ENCODE measurements at regions not wholly inside any gene's neighbourhood (a gene's known extent, or its start where the extent isn't known, plus 50 kb on each side); places are given as distances from the start of the nearest gene placed in this dataset.

- no peak for TF ChIP-seq CTCF (conservative IDR thresholded peaks at IDR 0.05; ENCODE audit: low read depth, low read length)
- no peak for TF ChIP-seq EZH2 (IDR thresholded peaks at IDR 0.05; ENCODE audit: low read length, unreplicated experiment)
Observed at GRCh38 chr22:25453058-25453457, 111.4 kb upstream of the GRK3 start.

Data from PC-3 (cell line).